HG03066 (cell line): ENCODE measurements at regions not wholly inside any gene's neighbourhood (a gene's known extent, or its start where the extent isn't known, plus 50 kb on each side); places are given as distances from the start of the nearest gene placed in this dataset.

Source experiments
- ATAC-seq: cut with Tn5 transposase; IDR thresholded peaks from one replicate; pipeline ENCODE4 v1.9.1; 2021; ENCODE audit warnings: low read depth; ENCODE audit not compliant: unreplicated experiment

DNA sequence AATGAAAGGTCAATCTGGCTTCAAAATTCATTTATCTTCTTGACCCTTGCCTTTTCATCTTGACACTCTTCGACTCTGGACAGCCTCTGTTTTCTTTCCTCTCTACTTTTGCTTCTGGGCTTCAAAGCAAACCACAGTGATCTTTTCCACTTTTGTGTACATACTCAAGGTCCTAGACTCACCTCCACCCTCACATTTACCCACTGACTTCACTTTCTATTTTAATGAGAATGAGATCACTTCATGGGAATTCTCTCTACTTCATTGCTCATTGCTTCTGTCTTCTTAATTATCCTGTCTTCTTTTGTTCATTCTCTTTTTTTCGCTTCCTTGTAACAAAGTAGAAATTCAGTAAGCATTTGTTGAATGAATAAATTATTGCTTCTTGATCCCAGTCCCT is 330.1 kb upstream of the HAND2 start:
- ATAC-seq, result no peak

DNA sequence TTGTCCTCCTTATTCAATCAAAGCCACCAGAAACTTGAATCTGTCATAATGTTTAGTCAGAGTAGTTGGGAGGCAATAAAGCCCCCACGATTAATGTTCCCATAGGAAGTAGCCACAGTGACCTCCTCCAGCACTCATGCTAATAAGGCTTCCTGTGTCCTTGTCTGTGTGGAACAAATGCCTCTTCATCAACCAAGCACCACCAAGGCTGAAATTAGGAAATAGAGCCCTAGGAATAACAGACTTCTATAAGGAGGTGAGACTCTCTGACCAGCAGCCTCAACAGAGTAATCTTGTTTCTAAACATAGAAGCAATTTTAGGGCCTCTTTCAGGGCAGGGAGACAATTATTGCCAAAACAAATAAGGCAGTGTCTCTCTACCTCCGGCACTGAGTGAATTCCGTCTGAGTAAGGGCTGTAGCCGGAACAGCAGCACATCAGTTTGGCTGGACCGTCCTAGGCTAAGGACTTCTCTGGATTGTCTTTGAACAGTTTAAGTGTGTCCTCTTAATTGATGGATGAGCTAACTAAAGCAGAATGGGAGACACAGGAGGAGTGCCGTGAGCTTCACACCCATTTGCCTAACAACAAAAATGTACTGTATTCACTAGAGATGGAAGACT is 329.2 kb upstream of the HAND2 start:
- ATAC-seq, result no peak

DNA sequence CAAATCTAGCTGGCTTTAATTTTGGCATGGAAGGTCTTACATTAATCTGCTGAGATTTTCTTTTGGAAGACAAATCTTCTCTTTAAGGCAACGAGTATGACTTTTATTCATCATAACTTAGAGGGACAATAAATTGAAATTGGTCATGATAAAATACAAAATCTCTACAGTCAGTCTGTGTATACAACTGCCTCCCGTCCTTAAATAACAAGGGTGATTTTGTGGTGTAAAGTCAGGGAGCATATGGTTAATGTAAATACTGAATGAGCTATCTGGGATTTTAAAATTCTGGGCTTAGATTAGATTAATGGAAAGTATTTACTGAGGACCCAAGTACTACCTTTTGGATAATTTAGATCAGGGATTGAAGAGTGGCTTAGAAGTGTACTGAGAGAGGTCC is 328.4 kb upstream of the HAND2 start:
- no peak for ATAC-seq

DNA sequence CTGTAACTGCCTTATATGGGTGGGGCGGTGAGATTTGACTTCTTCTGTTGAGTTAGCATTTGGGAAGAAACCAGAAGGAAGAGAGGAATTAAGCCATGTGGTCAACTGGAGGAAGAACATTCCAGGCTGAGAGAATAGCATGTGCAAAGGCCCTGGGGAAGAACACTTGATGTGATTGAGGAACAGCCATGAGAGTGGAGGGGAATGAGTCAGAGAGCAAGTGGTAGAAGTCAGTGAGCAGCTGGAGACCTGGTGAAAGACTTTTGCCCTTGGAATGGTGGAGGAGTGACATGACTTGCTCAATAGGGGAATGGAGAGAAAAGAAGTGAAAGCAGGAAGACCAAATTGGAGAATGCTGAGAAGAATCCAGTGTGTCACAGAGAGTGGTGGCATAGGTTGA is 327.8 kb upstream of the HAND2 start:
- ATAC-seq, result no peak

DNA sequence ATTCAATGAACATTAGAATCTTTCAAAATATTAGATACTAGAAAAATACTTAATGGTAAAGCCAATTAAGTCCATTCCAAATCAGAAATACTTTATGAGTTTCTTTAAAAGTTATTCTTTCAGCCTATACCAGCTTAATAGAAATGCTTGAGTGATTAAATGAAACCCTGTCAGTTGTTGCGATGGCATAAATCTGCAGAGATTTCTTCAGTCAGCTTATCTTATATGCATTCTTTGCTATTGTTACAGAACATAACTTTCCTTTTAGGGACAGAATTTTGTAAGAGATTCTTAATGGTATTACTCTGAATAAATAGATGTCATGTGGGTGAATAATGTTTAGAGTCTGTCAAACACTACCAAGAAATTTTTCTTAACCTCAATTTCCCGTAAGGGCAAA is 325.0 kb upstream of the HAND2 start:
- ATAC-seq, result no peak

DNA sequence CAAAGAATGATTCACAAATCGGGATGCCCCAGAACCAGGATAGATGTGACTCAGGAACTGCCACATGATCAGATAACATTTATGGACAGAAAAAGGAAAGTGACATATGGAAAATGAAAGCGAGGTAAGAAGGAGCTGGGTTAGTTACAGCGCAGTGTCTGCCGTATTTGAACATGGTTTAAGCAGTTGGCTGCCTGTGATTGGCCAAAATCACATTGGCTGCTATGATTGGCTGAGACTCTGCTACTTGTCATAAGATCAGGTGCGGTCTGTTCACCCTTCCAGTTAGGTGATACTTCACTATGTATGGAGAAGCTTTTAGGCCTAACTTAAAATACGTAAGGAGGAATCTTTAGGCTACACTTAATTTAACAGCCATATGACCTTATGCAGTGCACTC is 322.7 kb upstream of the HAND2 start:
- no peak for ATAC-seq

DNA sequence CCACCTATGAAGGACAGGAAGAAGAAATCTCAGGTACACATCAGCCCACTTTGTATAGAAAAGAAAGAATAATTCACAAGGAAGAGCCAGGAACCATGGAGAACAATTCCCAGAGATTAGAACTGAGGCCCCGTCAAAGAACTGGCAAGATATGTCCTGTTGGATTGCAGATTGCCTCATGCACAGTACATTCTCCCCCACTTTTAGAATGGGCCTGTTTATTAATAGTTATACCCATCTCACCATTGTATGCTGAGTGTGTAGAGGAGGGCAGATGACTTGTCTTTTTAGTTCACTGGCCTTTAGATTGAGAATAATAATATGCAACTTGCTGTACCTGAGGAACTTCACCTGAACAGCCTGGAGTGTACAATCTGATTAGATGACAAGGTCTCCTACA is 315.6 kb upstream of the HAND2 start:
- ATAC-seq, result no peak

DNA sequence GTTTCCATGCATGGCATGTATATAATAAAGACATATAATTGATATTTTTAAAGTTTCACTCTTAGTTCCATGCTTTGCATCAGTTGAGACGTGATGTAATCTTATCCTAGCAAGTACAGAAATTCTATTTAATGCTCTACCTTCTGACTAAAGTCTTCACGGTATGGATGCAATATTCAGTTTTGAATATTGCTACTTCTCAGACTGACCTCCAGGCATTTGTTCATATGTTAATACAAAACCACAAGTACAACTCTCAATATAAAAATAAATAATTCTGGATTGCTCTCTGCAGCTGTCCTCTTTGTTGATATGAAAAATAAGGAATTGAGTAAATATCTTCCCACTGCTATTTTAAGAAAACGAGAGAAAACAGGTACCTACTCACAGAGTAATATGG is 309.8 kb upstream of the HAND2 start:
- ATAC-seq, result no peak

DNA sequence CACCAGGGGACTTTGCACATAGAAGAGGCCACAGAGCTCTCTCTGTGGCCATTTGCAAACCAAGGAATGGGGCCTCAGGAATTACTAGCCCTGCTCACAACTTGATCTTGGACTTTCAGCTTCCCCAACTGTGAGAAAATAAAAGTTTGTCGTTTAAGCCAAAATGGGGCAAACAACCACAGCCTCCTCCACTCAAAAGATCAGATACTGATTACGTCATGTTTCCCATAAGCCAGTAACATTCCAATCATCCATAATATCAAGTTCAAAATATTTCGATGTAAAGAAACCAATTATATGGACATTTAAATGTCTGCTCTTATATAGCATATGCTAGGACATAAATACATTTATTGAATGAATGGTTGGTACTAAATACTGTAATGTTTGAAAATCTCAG is 307.5 kb upstream of the HAND2 start:
- no peak for ATAC-seq

DNA sequence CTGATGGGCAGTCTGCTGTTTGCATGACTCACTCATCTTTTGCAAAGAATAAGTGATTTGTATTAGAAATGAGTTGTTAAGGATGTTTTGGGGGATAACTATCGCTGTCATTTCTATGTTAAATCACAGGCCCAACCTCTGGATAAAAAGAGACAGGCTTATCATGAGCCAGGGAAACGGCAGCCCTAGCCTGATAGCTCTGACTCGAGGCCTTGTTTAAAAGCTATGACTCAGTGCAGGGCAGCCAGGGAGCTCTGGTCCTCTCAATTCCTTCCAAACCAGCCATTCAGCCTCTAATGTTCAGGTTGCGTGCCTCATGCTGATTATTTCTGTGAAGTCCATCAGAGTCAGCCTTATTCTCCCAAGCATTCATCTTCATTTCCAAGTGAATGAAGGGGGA is 305.9 kb upstream of the HAND2 start:
- no peak for ATAC-seq

DNA sequence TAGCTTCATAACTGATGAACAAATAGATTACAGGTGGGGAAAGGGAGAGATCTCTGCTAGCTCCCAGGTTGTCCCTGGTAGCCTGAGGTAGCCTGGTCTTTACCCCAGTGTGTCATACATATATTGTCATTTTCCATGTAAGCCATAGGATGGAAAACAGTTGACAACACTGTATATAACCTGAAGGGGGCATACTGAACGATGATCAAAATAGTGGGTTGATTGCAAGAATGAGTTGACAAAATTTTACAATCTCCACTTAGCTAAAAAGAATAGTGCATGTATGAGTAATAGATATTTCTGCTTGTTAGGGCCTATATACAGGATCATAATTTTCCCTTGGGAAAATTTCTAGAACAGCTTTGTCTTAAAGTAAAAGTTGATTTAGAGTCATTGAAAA is 304.1 kb upstream of the HAND2 start:
- no peak for ATAC-seq

DNA sequence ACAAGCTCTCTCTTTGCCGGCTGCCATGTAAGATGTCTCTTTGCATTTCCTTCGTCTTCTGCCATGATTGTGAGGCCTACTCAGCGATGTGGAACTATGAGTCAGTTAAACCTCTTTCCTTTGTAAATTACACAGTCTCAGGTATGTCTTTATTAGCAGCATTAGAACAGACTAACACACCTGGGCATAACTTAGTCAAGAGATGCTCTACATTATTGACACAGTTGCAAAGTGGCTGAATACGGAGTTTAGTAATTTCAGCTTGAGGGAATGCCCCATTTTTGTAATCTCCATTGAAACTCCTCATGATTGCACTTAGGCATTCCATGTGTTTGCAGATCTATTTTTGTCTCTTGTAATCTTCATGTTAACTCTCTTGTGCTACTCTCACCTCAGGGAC is 299.5 kb upstream of the HAND2 start:
- no peak for ATAC-seq

DNA sequence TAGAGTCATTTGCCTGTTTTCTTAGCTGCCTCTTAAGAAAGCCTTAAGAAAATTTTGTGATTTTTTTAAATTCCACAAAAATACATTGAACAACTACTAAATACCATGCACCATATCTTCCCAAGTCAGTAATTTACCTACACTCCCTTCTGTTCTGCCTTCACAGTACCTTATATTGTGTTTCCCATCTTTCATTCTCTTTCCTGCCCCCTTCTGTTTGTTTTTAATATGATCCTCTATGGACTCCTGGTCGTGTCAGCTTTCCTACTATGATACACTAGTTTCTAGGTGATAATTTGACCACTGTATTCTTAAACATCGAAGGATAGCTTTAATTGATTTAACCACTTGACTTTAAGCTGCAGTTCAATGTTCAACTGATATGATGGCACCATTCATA is 297.7 kb upstream of the HAND2 start:
- no peak for ATAC-seq

DNA sequence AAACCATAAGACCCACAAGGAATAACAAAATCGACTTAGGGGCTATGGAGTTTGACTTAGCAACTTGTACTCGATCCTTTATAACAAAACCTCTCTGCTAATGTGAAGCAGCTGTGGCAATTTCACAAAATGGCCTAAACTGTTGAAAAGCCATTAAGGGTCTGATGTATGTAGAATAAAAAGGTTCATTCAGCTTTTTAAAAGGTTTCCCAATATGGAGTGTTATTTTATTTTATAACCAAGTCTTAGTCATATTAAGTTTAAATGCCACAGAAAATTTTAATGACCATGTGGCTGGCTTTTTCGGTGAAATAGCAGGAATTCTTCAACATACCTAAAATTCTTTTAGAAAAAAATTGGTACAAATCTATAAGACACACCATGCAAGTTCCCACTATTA is 291.8 kb upstream of the HAND2 start:
- ATAC-seq, result no peak

DNA sequence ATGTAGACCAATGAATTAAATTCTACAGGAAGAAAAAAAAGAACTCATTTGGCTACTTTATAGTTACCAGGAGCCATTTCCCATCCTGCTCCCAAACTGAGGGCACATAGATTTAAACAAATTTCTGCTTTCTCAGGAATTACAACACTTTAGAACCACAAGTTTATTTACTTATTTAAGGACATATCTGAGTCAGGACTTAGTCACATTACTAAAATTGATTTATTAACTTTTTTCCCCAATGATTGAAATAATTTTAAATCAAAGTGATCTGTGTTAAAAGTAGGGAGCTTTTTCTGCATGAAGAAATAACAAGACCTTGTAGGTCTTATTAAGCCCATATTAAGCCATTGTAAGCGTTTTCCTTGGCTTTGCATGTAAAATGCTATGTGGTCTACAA is 291.0 kb upstream of the HAND2 start:
- ATAC-seq, result no peak

DNA sequence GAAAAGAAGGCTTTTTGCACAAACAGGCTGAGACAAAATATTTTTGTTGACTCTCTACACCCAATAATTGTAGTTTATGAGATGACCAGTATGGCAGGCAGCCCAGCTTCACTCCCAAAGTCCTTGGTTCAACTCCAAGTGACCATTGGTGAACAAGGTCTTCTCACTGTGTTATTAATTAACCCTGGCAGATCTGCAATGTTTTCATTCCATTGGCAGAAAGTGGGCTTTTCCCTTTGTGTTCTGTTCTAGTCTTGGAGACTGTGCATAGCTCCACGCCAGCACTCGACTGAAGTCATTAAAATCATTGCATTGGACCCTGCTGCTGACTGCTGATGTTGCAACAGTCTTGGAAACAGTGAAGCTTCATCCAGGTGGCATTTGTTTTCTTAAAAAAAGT is 277.3 kb upstream of the HAND2 start:
- ATAC-seq, result no peak

DNA sequence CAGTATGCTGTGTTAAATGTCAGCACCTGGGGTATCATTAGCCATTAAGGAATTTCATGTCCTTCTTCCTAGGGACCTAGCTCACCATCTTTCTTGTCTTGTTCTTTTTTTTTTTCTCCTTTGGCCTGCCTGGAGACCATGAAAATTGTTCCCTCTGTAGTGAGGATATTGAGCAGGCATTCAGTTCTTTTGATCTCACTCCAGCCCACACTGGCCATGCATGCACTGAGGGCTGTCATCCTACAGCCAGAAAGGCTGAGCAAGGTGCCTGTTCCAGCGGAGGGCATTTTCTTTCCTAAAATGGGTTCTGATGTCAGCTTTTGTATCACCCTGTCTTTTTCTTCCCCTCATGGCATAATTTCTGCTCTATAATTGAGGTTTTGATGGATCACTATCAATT is 275.9 kb upstream of the HAND2 start:
- no peak for ATAC-seq

DNA sequence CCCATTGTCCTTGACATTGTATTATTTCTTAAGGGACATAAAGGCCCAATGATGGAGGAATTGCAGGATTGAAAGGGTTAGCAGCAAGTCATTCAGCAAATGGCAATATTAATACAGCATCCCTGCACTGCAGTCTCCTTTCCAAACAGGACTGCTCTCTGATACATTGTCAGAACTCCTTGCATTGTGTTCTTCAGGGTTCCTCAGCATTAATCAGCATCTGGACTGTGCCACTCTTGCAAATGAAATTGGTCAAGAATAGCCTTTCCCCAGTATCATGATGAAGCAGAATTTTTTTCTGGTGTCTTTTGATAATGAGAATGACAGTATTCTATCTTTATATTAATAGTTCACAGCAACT is 272.6 kb upstream of the HAND2 start:
- ATAC-seq, result no peak

DNA sequence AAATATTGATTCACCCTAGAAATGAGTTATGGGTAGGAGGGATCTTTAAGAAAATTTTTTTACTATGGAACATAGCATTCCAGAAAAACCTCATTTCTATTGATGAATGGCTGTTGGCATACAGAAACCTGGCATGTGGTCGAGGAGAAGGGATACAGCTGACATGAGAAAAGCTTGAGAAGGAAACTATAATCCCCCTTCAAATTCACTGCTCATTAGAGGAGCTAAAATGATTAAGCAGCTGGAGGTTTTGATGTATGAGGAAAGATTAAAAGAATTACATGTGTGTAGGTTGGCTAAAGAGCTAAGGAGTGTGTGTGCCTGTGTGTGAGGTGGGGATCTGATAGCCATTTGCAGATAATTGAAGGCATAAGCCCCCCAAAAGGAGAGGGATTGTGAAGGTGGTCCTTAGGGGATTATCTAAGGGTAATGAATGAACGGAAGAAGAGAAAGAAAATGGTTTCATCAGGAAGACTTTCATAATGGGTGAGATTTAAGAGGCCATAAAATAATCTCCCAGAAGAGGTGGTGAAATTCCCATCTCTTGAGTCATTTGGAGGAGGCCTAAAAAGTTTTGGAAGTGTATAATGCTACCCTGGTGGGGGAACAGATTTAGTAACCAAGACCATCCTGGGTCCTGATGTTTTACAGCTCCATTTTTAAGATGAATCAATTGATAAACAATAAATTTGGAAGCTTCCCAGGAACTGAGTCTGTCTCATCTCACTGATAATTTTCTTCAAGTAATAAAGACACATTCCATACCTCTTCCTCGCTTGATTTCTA is 272.0 kb upstream of the HAND2 start:
- no peak for ATAC-seq

DNA sequence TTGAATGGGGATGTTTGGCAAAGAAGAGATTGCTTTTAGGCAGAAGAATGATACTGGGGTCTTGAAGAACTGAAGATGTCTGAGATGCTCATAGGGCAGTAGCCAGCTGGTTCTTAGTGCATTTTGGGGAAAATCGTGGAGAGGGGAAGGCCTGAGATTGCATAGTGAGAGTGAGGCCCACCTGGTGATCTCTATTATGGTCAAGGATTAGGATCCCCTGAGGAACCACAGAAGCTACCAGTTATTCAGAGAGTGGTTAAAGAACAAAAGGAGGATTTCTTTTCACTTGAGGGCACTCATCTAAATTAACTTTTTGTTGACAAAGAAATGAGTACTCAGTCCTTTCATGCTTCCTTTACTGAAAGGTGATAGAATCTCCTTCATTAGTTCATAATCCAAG is 271.3 kb upstream of the HAND2 start:
- ATAC-seq, result no peak

DNA sequence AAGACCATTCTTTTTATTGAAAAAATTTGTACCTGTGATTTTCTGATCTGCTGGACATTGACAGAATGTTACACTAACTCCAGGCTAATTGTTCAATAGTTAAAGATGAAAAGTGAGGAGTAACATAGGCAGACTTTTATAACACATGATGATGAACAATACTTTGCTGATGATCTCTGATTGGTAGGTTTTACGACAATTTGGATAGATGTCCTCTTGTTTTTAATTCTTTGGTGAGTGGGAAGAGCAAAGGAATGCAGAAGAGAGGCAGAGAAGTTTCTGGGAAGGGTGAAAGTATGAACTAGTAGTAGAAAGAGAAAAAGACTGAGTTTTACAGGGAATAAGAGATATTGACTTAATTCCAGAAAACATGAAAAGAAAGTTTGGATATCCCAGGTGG is 267.3 kb upstream of the HAND2 start:
- ATAC-seq, result no peak

DNA sequence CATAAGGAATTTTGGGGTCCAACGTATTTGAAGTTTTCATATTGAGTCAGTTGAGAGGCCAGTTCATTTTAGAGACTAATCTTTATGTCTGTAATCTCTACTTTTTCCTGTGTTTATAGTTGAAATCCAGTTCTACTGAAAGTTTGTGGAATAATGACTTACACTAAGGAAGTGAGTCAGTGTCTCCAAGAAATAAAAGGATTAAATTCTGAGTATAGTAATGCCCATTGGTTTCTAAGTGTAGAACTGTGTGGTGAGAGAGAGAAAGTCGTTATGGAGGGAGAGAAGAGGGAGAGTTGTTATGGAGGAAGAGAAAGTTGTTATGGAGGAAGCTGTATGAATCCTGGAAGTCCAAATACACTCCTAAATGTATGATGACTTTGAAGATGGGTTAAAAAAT is 264.6 kb upstream of the HAND2 start:
- ATAC-seq, result no peak
